SK-N-SH (cell line): ENCODE measurements at regions not wholly inside any gene's neighbourhood (a gene's known extent, or its start where the extent isn't known, plus 50 kb on each side); places are given as distances from the start of the nearest gene placed in this dataset.
A peak's percentile ranks its signal among the peaks of the same experiment; 100 is the strongest.

Experiments used
- CTCF ChIA-PET: fragments of 300-600, 350-600 bp; formaldehyde crosslinking; extraction: SDS; loops from one replicate; lab custom pipeline; 2021; lab: Yijun Ruan, JAX
- POLR2A ChIA-PET: fragments of 350-600 bp; sonication (Branson Sonifier 250); formaldehyde crosslinking; extraction: SDS; loops from one replicate; lab custom pipeline; 2020; ENCODE audit warnings: antibody characterized with exemption, inconsistent platforms; lab: Yijun Ruan, JAX
- DNase-seq: peaks from one replicate; pipeline ENCODE4 v3.0.0; 2012
- H2AFZ ChIP-seq: fragments of 200-600 bp; sonication (generic); 2 replicates; pipeline ENCODE4 v1.8.1; 2016; ENCODE audit warnings: antibody characterized with exemption, mild to moderate bottlenecking, low read depth
- H3F3A ChIP-seq: fragments of 200-600 bp; sonication (generic); replicated peaks from 2 replicates; pipeline ENCODE3; 2016; ENCODE audit warnings: antibody characterized with exemption, mild to moderate bottlenecking; ENCODE audit not compliant: insufficient read depth
- H3K27ac ChIP-seq, 2 experiments: fragments of 200-500 bp in 1 of 2; fragments of 200-600 bp in 1 of 2; sonication (Bioruptor generic) in 1 of 2; sonication (generic), shearing (Covaris generic) in 1 of 2; 2 replicates each; pipeline versions ENCODE4 v1.5.1 to v1.6.1; 2014 to 2016; ENCODE audit warnings: low read depth in 2 of 2, inconsistent platforms in 1 of 2, low read length in 1 of 2, mild to moderate bottlenecking in 1 of 2, mixed read lengths in 1 of 2
- H3K27me3 ChIP-seq: fragments of 200-600 bp; sonication (generic), shearing (Covaris generic); 2 replicates; pipeline ENCODE4 v1.6.1; 2016; ENCODE audit warnings: mixed run types; ENCODE audit not compliant: insufficient read depth
- H3K36me3 ChIP-seq, 2 experiments: fragments of 200-500 bp in 1 of 2; fragments of 200-600 bp in 1 of 2; sonication (Bioruptor generic) in 1 of 2; sonication (generic) in 1 of 2; replicated peaks in 1 of 2; 2 replicates each; pipeline versions ENCODE3 to v1.5.1; 2014 to 2016; ENCODE audit warnings: low read length in 1 of 2, mild to moderate bottlenecking in 1 of 2; ENCODE audit not compliant: insufficient read depth in 2 of 2, control insufficient read depth in 1 of 2
- H3K4me1 ChIP-seq, 2 experiments: fragments of 200-500 bp in 1 of 2; fragments of 200-600 bp in 1 of 2; sonication (Bioruptor generic) in 1 of 2; sonication (generic), shearing (Covaris generic) in 1 of 2; 2 replicates each; pipeline versions ENCODE4 v1.5.1 to v1.6.1; 2014 to 2016; ENCODE audit warnings: low read depth in 1 of 2, low read length in 1 of 2, mixed run types in 1 of 2; ENCODE audit not compliant: insufficient read depth in 2 of 2, control insufficient read depth in 1 of 2
- H3K4me2 ChIP-seq: fragments of 200-600 bp; sonication (generic), shearing (Covaris generic); 2 replicates; pipeline ENCODE4 v1.6.1; 2017; ENCODE audit warnings: mixed run types
- H3K4me3 ChIP-seq, 2 experiments: fragments of 200-500 bp in 1 of 2; fragments of 200-600 bp in 1 of 2; sonication (Bioruptor generic) in 1 of 2; sonication (generic), shearing (Covaris generic) in 1 of 2; 2 replicates each; pipeline versions ENCODE4 v1.5.1 to v1.8.1; 2014 to 2016; ENCODE audit warnings: low read depth in 2 of 2, inconsistent platforms in 1 of 2, low read length in 1 of 2, mild to moderate bottlenecking in 1 of 2, mixed read lengths in 1 of 2, moderate library complexity in 1 of 2
- H3K79me2 ChIP-seq: fragments of 200-600 bp; sonication (generic); 2 replicates; pipeline ENCODE4 v1.8.1; 2017; ENCODE audit warnings: mild to moderate bottlenecking; ENCODE audit not compliant: insufficient read depth
- H3K9ac ChIP-seq: fragments of 200-600 bp; sonication (generic); 2 replicates; pipeline ENCODE4 v1.6.1; 2017; ENCODE audit warnings: mixed run types
- H3K9me2 ChIP-seq: fragments of 200-600 bp; sonication (generic); 2 replicates; pipeline ENCODE4 v1.6.1; 2017; ENCODE audit warnings: mixed run types
- H3K9me3 ChIP-seq: fragments of 200-600 bp; sonication (generic); 2 replicates; pipeline ENCODE4 v1.6.1; 2017; ENCODE audit warnings: mixed run types, mild to moderate bottlenecking, moderate library complexity
- H4K20me1 ChIP-seq: fragments of 200-600 bp; sonication (generic); 2 replicates; pipeline ENCODE4 v1.6.1; 2017; ENCODE audit warnings: mild to moderate bottlenecking, mixed run types; ENCODE audit not compliant: insufficient read depth
- CTCF ChIP-seq: fragments of 200-600 bp; sonication (generic); IDR thresholded peaks from 2 replicates; pipeline ENCODE4 v1.6.1; 2017; ENCODE audit warnings: antibody characterized with exemption, mild to moderate bottlenecking, moderate library complexity
- EP300 ChIP-seq, 2 experiments: IDR thresholded peaks; 2 replicates each; pipeline versions ENCODE4 v1.4.0 to v1.6.1; 2012; ENCODE audit warnings: borderline replicate concordance in 1 of 2, low read depth in 1 of 2, low read length in 1 of 2
- FOSL2 ChIP-seq: IDR thresholded peaks from 2 replicates; pipeline ENCODE4 v1.4.0; 2012; ENCODE audit warnings: low read depth, mild to moderate bottlenecking, moderate library complexity, borderline replicate concordance
- FOXM1 ChIP-seq: IDR thresholded peaks from 2 replicates; pipeline ENCODE4 v1.4.0; 2012; ENCODE audit warnings: low read depth, mild to moderate bottlenecking
- JUND ChIP-seq: IDR thresholded peaks from 2 replicates; pipeline ENCODE4 v1.4.0; 2012
- MAX ChIP-seq: IDR thresholded peaks from 2 replicates; pipeline ENCODE4 v1.4.0; 2012; ENCODE audit warnings: low read depth
- MEF2A ChIP-seq: IDR thresholded peaks from 2 replicates; pipeline ENCODE4 v1.4.0; 2012; ENCODE audit warnings: low read depth, borderline replicate concordance
- MXI1 ChIP-seq: IDR thresholded peaks from 2 replicates; pipeline ENCODE4 v1.6.1; 2012; ENCODE audit warnings: mild to moderate bottlenecking, low read depth, low read length, improper control_type of control experiment
- NFIC ChIP-seq: IDR thresholded peaks from 2 replicates; pipeline ENCODE4 v1.4.0; 2012; ENCODE audit warnings: borderline replicate concordance
- NRF1 ChIP-seq: IDR thresholded peaks from 2 replicates; pipeline ENCODE4 v1.6.1; 2012; ENCODE audit warnings: low read depth, mild to moderate bottlenecking, low read length
- POLR2AphosphoS5 ChIP-seq: IDR thresholded peaks from 2 replicates; pipeline ENCODE4 v1.6.1; 2012; ENCODE audit warnings: low read depth, low read length
- REST ChIP-seq: IDR thresholded peaks from 2 replicates; pipeline ENCODE4 v1.6.1; 2012; ENCODE audit warnings: mild to moderate bottlenecking, low read depth, low read length, moderate library complexity
- RFX5 ChIP-seq: IDR thresholded peaks from 2 replicates; pipeline ENCODE4 v1.6.1; 2012; ENCODE audit warnings: mild to moderate bottlenecking, improper control_type of control experiment, low read length
- RXRA ChIP-seq: IDR thresholded peaks from 2 replicates; pipeline ENCODE4 v1.4.0; 2012; ENCODE audit warnings: low read depth, mild to moderate bottlenecking, borderline replicate concordance
- TEAD4 ChIP-seq: IDR thresholded peaks from 2 replicates; pipeline ENCODE4 v1.4.0; 2012; ENCODE audit warnings: mild to moderate bottlenecking, borderline replicate concordance; ENCODE audit not compliant: insufficient read depth
- ZBTB33 ChIP-seq: IDR thresholded peaks from 2 replicates; pipeline ENCODE4 v1.4.0; 2012; ENCODE audit warnings: low read depth, borderline replicate concordance
- WGBS: methylation state at CpG from one replicate; pipeline ENCODE4 v1.1.6; 2017; ENCODE audit warnings: low lambda C conversion rate; 5-methylcytosine and 5-hydroxymethylcytosine counted together

GRCh38 chrX:141405853-141406492, 163.7 kb upstream of the SPANXC start:
- H3K79me2 ChIP-seq = no peaks in the 10 kb centered on the region
- TF ChIP-seq JUND (peak; percentile 74), EP300 (IDR thresholded peaks at IDR 0.05; ENCODE audit: borderline replicate concordance in 1 of 2, low read depth in 1 of 2, low read length in 1 of 2) (peak in 1 of 2 experiments; percentile 49; a peak in 1 of 4 replicates), RXRA (no peak), POLR2AphosphoS5 (no peak), ZBTB33 (no peak), FOSL2 (peak; percentile 76; the same call in 1 of the 2 replicates), RFX5 (no peak), MAX (no peak), TEAD4 (no peak), NFIC (peak; percentile 50), MXI1 (no peak), NRF1 (no peak), REST (no peak), FOXM1 (no peak), CTCF (no peak), MEF2A (peak; percentile 13; the same call in 1 of the 2 replicates)
- H3K9me3 ChIP-seq = peaks cover 5% of the 10 kb centered on the region; the same call in 1 of the 2 replicates
- DNase-seq = no peak
- H3K4me3 ChIP-seq = no peak overlapping the region
- CTCF ChIA-PET = no interaction called here
- peaks cover 11% of the 10 kb centered on the region for H3F3A ChIP-seq
- 0% methylated on average over 2 of the region's 2 CpGs for WGBS
- H3K36me3 ChIP-seq = no peaks in the 10 kb centered on the region
- no peak overlapping the region for H2AFZ ChIP-seq
- H3K9me2 ChIP-seq = no peaks in the 10 kb centered on the region
- 0 out of 2 replicates have a peak overlapping the region, but pooled peaks have one; percentile 52 for H3K4me2 ChIP-seq
- H3K9ac ChIP-seq = no peak overlapping the region
- no peaks in the 10 kb centered on the region for H4K20me1 ChIP-seq
- no peaks in the 10 kb centered on the region for H3K27me3 ChIP-seq
- peak overlapping the region in 1 of 2 experiments; percentile 60; a peak in 2 of 4 replicates for H3K27ac ChIP-seq
- no peaks in the 10 kb centered on the region; a peak in 1 of 4 replicates for H3K4me1 ChIP-seq
- POLR2A ChIA-PET = no interaction called here
